ENCODE measurements at regions not wholly inside any gene's neighbourhood (a gene's known extent, or its start where the extent isn't known, plus 50 kb on each side); places are given as distances from the start of the nearest gene placed in this dataset.
"Not testable (repeated sequence)": the region's sequence is repeated elsewhere in the genome, so short reads cannot be mapped to it uniquely, and the experiment has no call there.

GRCh38 chrX:140425712-140426395, 79.0 kb downstream of the SOX3 start:
- Histone ChIP-seq H3K4me1 (ENCODE audit: control insufficient read depth in 5 of 5, insufficient read depth in 5 of 5, low read length in 5 of 5) (no peaks in the 10 kb centered on the region), H3K9me3 (ENCODE audit: control insufficient read depth in 4 of 4, insufficient read depth in 3 of 4, low read length in 3 of 4) (no peaks in the 10 kb centered on the region), H3K4me3 (no peak overlapping the region), H3K27ac (ENCODE audit: low read depth in 1 of 2, low read length in 1 of 2) (no peak overlapping the region), H3K36me3 (ENCODE audit: control insufficient read depth in 4 of 4, insufficient read depth in 4 of 4, low read length in 4 of 4) (no peaks in the 10 kb centered on the region), H3K27me3 (ENCODE audit: control insufficient read depth in 3 of 3, insufficient read depth in 3 of 3, low read length in 2 of 3) (no peaks in the 10 kb centered on the region), H3K9ac (ENCODE audit: insufficient read depth in 1 of 2, low read length in 2 of 2) (no peak overlapping the region)
- 44 to 64% methylated on average over 4 of the region's 4 CpGs for WGBS, 2 donors
- ATAC-seq (ENCODE audit: insufficient read depth, low FRiP score) (no peak), DNase-seq (no peak)
- TF ChIP-seq, protein P1, sequence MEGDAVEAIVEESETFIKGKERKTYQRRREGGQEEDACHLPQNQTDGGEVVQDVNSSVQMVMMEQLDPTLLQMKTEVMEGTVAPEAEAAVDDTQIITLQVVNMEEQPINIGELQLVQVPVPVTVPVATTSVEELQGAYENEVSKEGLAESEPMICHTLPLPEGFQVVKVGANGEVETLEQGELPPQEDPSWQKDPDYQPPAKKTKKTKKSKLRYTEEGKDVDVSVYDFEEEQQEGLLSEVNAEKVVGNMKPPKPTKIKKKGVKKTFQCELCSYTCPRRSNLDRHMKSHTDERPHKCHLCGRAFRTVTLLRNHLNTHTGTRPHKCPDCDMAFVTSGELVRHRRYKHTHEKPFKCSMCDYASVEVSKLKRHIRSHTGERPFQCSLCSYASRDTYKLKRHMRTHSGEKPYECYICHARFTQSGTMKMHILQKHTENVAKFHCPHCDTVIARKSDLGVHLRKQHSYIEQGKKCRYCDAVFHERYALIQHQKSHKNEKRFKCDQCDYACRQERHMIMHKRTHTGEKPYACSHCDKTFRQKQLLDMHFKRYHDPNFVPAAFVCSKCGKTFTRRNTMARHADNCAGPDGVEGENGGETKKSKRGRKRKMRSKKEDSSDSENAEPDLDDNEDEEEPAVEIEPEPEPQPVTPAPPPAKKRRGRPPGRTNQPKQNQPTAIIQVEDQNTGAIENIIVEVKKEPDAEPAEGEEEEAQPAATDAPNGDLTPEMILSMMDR (IDR thresholded peaks at IDR 0.05; ENCODE audit: control extremely low read depth, extremely low read depth) = no peak

GRCh38 chrX:140422501-140422900, 82.4 kb downstream of the SOX3 start:
- Histone ChIP-seq H3K36me3 (ENCODE audit: control insufficient read depth in 4 of 4, insufficient read depth in 4 of 4, low read length in 4 of 4) (no peaks in the 10 kb centered on the region), H3K4me1 (ENCODE audit: control insufficient read depth in 5 of 5, insufficient read depth in 5 of 5, low read length in 5 of 5) (no peaks in the 10 kb centered on the region), H3K27ac (ENCODE audit: low read depth in 1 of 2, low read length in 1 of 2) (no peak overlapping the region), H3K9me3 (ENCODE audit: control insufficient read depth in 4 of 4, insufficient read depth in 3 of 4, low read length in 3 of 4) (no peaks in the 10 kb centered on the region), H3K9ac (ENCODE audit: insufficient read depth in 1 of 2, low read length in 2 of 2) (no peak overlapping the region), H3K27me3 (ENCODE audit: control insufficient read depth in 3 of 3, insufficient read depth in 3 of 3, low read length in 2 of 3) (no peaks in the 10 kb centered on the region), H3K4me3 (no peak overlapping the region)
- no peak for DNase-seq
- TF ChIP-seq, protein P1 (IDR thresholded peaks at IDR 0.05; ENCODE audit: control extremely low read depth, extremely low read depth) = no peak
- ATAC-seq (ENCODE audit: insufficient read depth, low FRiP score) = no peak

GRCh38 chrX:140402131-140402530, 102.7 kb downstream of the SOX3 start:
- H3K4me1 ChIP-seq (ENCODE audit: control insufficient read depth in 5 of 5, insufficient read depth in 5 of 5, low read length in 5 of 5); H3K27me3 ChIP-seq (ENCODE audit: control insufficient read depth in 3 of 3, insufficient read depth in 3 of 3, low read length in 2 of 3): not testable (repeated sequence)
- WGBS, 2 donors = 72 to 96% methylated on average over 1 of the region's 1 CpG

DNA sequence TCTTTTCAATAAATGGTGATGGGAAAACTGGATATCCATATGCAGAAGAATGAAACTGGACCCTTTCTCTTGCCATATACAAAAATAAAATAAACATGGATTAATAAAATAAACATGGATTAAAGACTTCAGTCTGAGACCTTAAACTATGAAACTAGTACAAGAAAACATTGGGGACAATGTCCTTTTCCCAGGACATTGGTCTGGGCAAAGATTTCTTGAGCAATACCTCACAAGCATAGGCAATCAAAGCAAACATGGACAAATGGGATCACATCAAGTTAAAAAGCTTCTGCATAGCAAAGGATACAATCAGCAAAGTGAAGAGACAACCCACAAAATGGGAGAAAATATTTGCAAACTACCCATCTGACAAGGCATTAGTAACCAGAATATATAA, 108.5 kb downstream of the SOX3 start:
- not testable (repeated sequence) for DNase-seq; H3K4me1 ChIP-seq (ENCODE audit: control insufficient read depth in 5 of 5, insufficient read depth in 5 of 5, low read length in 5 of 5); H3K27me3 ChIP-seq (ENCODE audit: control insufficient read depth in 3 of 3, insufficient read depth in 3 of 3, low read length in 2 of 3); H3K4me3 ChIP-seq; H3K9me3 ChIP-seq (ENCODE audit: control insufficient read depth in 4 of 4, insufficient read depth in 3 of 4, low read length in 3 of 4); H3K27ac ChIP-seq (ENCODE audit: low read depth in 1 of 2, low read length in 1 of 2); H3K36me3 ChIP-seq (ENCODE audit: control insufficient read depth in 4 of 4, insufficient read depth in 4 of 4, low read length in 4 of 4); ATAC-seq (ENCODE audit: insufficient read depth, low FRiP score); H3K9ac ChIP-seq (ENCODE audit: insufficient read depth in 1 of 2, low read length in 2 of 2)

More at GRCh38 chrX:140402131-140402530, 102.7 kb downstream of the SOX3 start:
- not testable (repeated sequence) for H3K36me3 ChIP-seq (ENCODE audit: control insufficient read depth in 4 of 4, insufficient read depth in 4 of 4, low read length in 4 of 4); H3K4me3 ChIP-seq; H3K27ac ChIP-seq (ENCODE audit: low read depth in 1 of 2, low read length in 1 of 2); ATAC-seq (ENCODE audit: insufficient read depth, low FRiP score); H3K9ac ChIP-seq (ENCODE audit: insufficient read depth in 1 of 2, low read length in 2 of 2); DNase-seq
- H3K9me3 ChIP-seq (ENCODE audit: control insufficient read depth in 4 of 4, insufficient read depth in 3 of 4, low read length in 3 of 4) = peaks cover 0 to 11% (median 0%) of the 10 kb centered on the region in 4 donors
